ENCODE measurements at regions not wholly inside any gene's neighbourhood (a gene's known extent, or its start where the extent isn't known, plus 50 kb on each side); places are given as distances from the start of the nearest gene placed in this dataset.
A peak's percentile ranks its signal among the peaks of the same experiment; 100 is the strongest.

DNA sequence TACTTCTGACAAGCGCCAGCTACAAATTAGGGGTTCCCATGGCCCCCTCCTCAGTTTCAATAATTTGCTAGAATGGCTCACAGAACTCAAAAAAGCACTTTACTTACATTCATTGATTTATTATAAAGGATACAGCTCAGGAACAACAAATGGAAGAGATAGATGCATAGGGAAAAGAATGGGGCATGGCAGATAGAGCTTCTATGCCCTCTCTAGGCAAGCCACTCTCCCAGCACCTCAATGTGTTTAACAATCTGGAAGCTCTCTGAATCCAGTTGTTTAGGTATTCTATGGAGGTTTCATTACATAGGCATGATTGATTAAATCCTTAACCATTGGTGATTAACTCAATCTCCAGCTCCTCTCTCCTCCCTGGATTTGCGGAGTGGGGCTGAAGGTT is 184.5 kb upstream of the DAAM1 start:
- no peak overlapping the region for H3K4me3 ChIP-seq (ENCODE audit: extremely low read depth in 1 of 4, insufficient read depth in 2 of 4, low read depth in 3 of 4, low read length in 4 of 4)

More for the DNA sequence above, 184.5 kb upstream of the DAAM1 start:
- no peak overlapping the region for H2BK20ac ChIP-seq (ENCODE audit: low read length)
- no peak for DNase-seq (ENCODE audit: low read depth in 1 of 2, low spot score in 2 of 2)
- ChIA-PET POLR2A (ENCODE audit: partially characterized antibody) (no interaction called here), CTCF (ENCODE audit: partially characterized antibody) (interaction anchor here (0.7 to 2.3 kb wide), 10 partner anchors 10 to 566 kb away, joined by 3 to 11 read pairs (median 4); no protein-coding TSS in a partner anchor)
- H2BK15ac ChIP-seq (ENCODE audit: low read length), result no peak overlapping the region
- no peaks in the 10 kb centered on the region for H3K4me1 ChIP-seq (replicated peaks in 1 of 4; ENCODE audit: control insufficient read depth in 3 of 4, insufficient read depth in 4 of 4, low read length in 3 of 4)
- WGBS, 2 experiments (ENCODE audit: extremely low coverage in 1 of 2, insufficient coverage in 1 of 2, insufficient read length in 1 of 2, insufficient replicate concordance in 2 of 2, low coverage in 1 of 2, low lambda C conversion rate in 2 of 2, missing lambda C conversion rate in 1 of 2), result 90% methylated on average over 2 of the region's 2 CpGs; no CpG with 5 or more reads in 1 of the 2 experiments
- no peak overlapping the region for H3K4ac ChIP-seq (replicated peaks; ENCODE audit: insufficient read length, low read depth, low read length)
- H2AFZ ChIP-seq (ENCODE audit: low read length), result no peak overlapping the region
- no peak overlapping the region for H2BK120ac ChIP-seq (replicated peaks; ENCODE audit: low read depth, low read length)
- H3K27me3 ChIP-seq (replicated peaks in 1 of 4; ENCODE audit: control insufficient read depth in 3 of 4, extremely low read depth in 1 of 4, insufficient read depth in 3 of 4, low read length in 3 of 4), result no peaks in the 10 kb centered on the region
- H4K91ac ChIP-seq (replicated peaks; ENCODE audit: insufficient read length, low read length), result no peak overlapping the region
- H4K8ac ChIP-seq (ENCODE audit: extremely low read depth, insufficient read depth, low read length), result no peak overlapping the region
- FAIRE-seq, result no peak
- H4K20me1 ChIP-seq (replicated peaks in 1 of 2; ENCODE audit: control insufficient read depth in 1 of 2, insufficient read depth in 2 of 2, low read length in 2 of 2), result no peaks in the 10 kb centered on the region
- no peak overlapping the region for H3K56ac ChIP-seq (replicated peaks; ENCODE audit: insufficient read length, low read depth, low read length)
- no peak overlapping the region for H3K9ac ChIP-seq (replicated peaks in 1 of 4; ENCODE audit: extremely low read depth in 1 of 4, low read depth in 3 of 4, low read length in 3 of 4)
- H2AK5ac ChIP-seq (ENCODE audit: low read depth, low read length), result no peak overlapping the region
- H4K5ac ChIP-seq (ENCODE audit: insufficient read length, low read depth, low read length), result no peak overlapping the region
- H3K4me2 ChIP-seq (ENCODE audit: insufficient read depth in 1 of 2, low read depth in 2 of 2, low read length in 2 of 2), result no peak overlapping the region
- TF ChIP-seq RAD21 (IDR thresholded peaks at IDR 0.05 in 1 of 2, conservative IDR thresholded peaks at IDR 0.05 in 1 of 2; ENCODE audit: low read depth in 2 of 2, low read length in 2 of 2), result peak; percentile 14 to 34; a peak in 3 of 4 replicates
- TF ChIP-seq, protein P1, sequence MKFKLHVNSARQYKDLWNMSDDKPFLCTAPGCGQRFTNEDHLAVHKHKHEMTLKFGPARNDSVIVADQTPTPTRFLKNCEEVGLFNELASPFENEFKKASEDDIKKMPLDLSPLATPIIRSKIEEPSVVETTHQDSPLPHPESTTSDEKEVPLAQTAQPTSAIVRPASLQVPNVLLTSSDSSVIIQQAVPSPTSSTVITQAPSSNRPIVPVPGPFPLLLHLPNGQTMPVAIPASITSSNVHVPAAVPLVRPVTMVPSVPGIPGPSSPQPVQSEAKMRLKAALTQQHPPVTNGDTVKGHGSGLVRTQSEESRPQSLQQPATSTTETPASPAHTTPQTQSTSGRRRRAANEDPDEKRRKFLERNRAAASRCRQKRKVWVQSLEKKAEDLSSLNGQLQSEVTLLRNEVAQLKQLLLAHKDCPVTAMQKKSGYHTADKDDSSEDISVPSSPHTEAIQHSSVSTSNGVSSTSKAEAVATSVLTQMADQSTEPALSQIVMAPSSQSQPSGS (IDR thresholded peaks at IDR 0.05; ENCODE audit: low read length), result no peak
- H2BK5ac ChIP-seq (ENCODE audit: low read depth, low read length), result no peak overlapping the region
- H3K79me1 ChIP-seq (ENCODE audit: low read depth, low read length), result no peaks in the 10 kb centered on the region
- H3K9me3 ChIP-seq (ENCODE audit: insufficient read depth in 2 of 2, low read depth in 1 of 2, low read length in 1 of 2), result no peaks in the 10 kb centered on the region
- no peak overlapping the region for H3K14ac ChIP-seq (ENCODE audit: insufficient read length)
- no peak overlapping the region for H3K27ac ChIP-seq (ENCODE audit: low read depth, low read length)
- H2BK12ac ChIP-seq (ENCODE audit: low read depth, low read length), result no peak overlapping the region
- H3K36me3 ChIP-seq (ENCODE audit: control insufficient read depth in 2 of 4, insufficient read depth in 4 of 4, low read length in 3 of 4), result no peaks in the 10 kb centered on the region; a peak in 1 of 8 replicates
- H3K79me2 ChIP-seq (ENCODE audit: control insufficient read depth in 1 of 2, insufficient read depth in 2 of 2, low read length in 2 of 2), result no peaks in the 10 kb centered on the region
- no peak overlapping the region for H3K18ac ChIP-seq (ENCODE audit: extremely low read depth, low read length)
- H3K23me2 ChIP-seq (ENCODE audit: low read depth, low read length), result no peaks in the 10 kb centered on the region; the same call in 1 of the 2 replicates
- no peak overlapping the region for H3K23ac ChIP-seq (ENCODE audit: insufficient read length)
